ENCODE measurements at regions not wholly inside any gene's neighbourhood (a gene's known extent, or its start where the extent isn't known, plus 50 kb on each side); places are given as distances from the start of the nearest gene placed in this dataset.

GRCh38 chr5:174832025-174832424 lies 107.6 kb downstream of the MSX2 start:
- Histone ChIP-seq H3K9me3 (ENCODE audit: control insufficient read depth in 2 of 2, low read length in 2 of 2) (no peaks in the 10 kb centered on the region), H3K27ac (ENCODE audit: low read depth in 2 of 2, low read length in 2 of 2) (no peak overlapping the region), H3K36me3 (ENCODE audit: control insufficient read depth in 2 of 2, insufficient read depth in 2 of 2, low read length in 2 of 2) (no peaks in the 10 kb centered on the region), H3K9ac (ENCODE audit: low read depth in 1 of 2, low read length in 2 of 2) (no peak overlapping the region), H3K4me3 (ENCODE audit: low read length in 2 of 2) (no peak overlapping the region), H3K4me1 (ENCODE audit: control insufficient read depth in 2 of 2, insufficient read depth in 2 of 2, low read length in 2 of 2) (no peaks in the 10 kb centered on the region), H3K27me3 (ENCODE audit: control insufficient read depth in 2 of 2, insufficient read depth in 2 of 2, low read length in 2 of 2) (no peaks in the 10 kb centered on the region)

DNA sequence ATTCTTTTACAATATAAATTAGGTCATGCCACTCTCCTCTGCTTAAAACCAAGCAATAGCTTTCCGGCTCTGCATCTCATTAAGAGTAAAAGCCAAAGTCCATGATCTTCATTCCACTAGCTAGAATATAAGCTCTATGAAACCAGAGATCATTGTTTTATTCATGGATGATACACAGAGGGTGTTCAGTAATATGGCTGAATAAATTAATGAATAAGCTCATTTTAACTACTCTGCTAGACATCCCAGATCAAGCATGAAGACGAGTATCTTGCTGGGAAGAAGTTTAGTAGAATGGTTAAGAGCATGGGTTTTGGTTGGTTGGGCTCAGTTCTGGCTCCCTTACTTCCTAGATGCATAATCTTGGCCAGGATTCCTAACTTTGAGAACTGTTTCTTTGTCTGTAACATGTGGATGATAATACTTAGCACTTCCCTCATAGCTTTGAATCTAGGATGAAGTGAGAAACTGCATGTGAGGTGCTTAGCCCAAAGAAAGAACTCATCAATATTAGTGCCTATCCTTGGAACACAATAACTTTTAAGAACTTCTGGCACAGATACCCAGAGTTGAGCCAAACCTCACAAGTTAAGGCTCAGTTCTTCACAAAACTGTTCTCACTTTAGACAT lies 106.8 kb downstream of the MSX2 start:
- Histone ChIP-seq H3K4me3 (ENCODE audit: low read length in 2 of 2) (no peak overlapping the region), H3K9me3 (ENCODE audit: control insufficient read depth in 2 of 2, low read length in 2 of 2) (no peaks in the 10 kb centered on the region), H3K9ac (ENCODE audit: low read depth in 1 of 2, low read length in 2 of 2) (no peak overlapping the region), H3K4me1 (ENCODE audit: control insufficient read depth in 2 of 2, insufficient read depth in 2 of 2, low read length in 2 of 2) (no peaks in the 10 kb centered on the region), H3K27me3 (ENCODE audit: control insufficient read depth in 2 of 2, insufficient read depth in 2 of 2, low read length in 2 of 2) (no peaks in the 10 kb centered on the region), H3K36me3 (ENCODE audit: control insufficient read depth in 2 of 2, insufficient read depth in 2 of 2, low read length in 2 of 2) (no peaks in the 10 kb centered on the region), H3K27ac (ENCODE audit: low read depth in 2 of 2, low read length in 2 of 2) (no peak overlapping the region)

DNA sequence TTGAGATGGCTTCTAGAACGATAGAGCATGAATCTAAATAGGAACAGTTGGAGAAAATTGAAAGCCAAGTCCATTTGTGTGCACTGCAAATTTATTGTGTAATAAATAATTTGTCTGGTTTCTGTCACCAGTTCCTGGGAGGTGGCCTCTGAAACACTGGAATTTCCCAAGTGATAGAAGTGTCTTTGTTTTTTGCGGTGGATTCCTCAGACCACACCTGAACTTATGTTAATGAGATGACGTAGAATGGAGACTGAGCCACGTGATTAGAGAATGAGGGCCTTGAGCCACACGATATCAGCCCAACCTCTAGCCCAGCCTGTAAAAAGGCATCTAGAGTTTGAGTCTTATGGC lies 105.1 kb downstream of the MSX2 start:
- no peak overlapping the region for H3K27ac ChIP-seq (ENCODE audit: low read depth in 2 of 2, low read length in 2 of 2)
- H3K9me3 ChIP-seq (ENCODE audit: control insufficient read depth in 2 of 2, low read length in 2 of 2) = no peaks in the 10 kb centered on the region
- H3K36me3 ChIP-seq (ENCODE audit: control insufficient read depth in 2 of 2, insufficient read depth in 2 of 2, low read length in 2 of 2) = no peaks in the 10 kb centered on the region
- H3K4me3 ChIP-seq (ENCODE audit: low read length in 2 of 2) = no peak overlapping the region
- no peak overlapping the region for H3K9ac ChIP-seq (ENCODE audit: low read depth in 1 of 2, low read length in 2 of 2)
- no peaks in the 10 kb centered on the region for H3K4me1 ChIP-seq (ENCODE audit: control insufficient read depth in 2 of 2, insufficient read depth in 2 of 2, low read length in 2 of 2)
- no peaks in the 10 kb centered on the region for H3K27me3 ChIP-seq (ENCODE audit: control insufficient read depth in 2 of 2, insufficient read depth in 2 of 2, low read length in 2 of 2)

- H3K27me3 ChIP-seq (ENCODE audit: control insufficient read depth in 2 of 2, insufficient read depth in 2 of 2, low read length in 2 of 2) = no peaks in the 10 kb centered on the region
- no peak overlapping the region for H3K4me3 ChIP-seq (ENCODE audit: low read length in 2 of 2)
- no peak overlapping the region for H3K27ac ChIP-seq (ENCODE audit: low read depth in 2 of 2, low read length in 2 of 2)
- no peaks in the 10 kb centered on the region for H3K36me3 ChIP-seq (ENCODE audit: control insufficient read depth in 2 of 2, insufficient read depth in 2 of 2, low read length in 2 of 2)
- H3K9me3 ChIP-seq (ENCODE audit: control insufficient read depth in 2 of 2, low read length in 2 of 2) = no peaks in the 10 kb centered on the region
- no peaks in the 10 kb centered on the region for H3K4me1 ChIP-seq (ENCODE audit: control insufficient read depth in 2 of 2, insufficient read depth in 2 of 2, low read length in 2 of 2)
- H3K9ac ChIP-seq (ENCODE audit: low read depth in 1 of 2, low read length in 2 of 2) = no peak overlapping the region
Observed at GRCh38 chr5:174828804-174829510, 104.6 kb downstream of the MSX2 start.

DNA sequence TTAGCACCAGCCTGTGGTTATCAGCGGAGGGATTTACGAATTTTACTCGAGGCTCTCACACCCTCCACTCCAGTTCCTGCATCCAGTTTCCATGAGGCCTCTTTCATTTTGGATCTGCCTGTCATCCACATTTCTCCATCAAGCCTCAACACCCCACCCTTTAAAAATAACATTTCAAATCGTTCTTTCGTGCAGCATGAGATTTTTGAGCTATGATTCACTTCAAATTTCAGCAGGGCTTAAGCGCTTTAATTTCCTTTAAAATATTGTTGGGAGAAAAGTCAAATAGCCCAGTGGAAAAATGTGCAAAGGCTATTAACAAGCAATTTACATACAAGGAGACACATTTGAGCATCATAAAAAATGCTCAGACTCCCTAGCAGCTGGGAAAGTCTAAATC lies 103.2 kb downstream of the MSX2 start:
- no peaks in the 10 kb centered on the region for H3K9me3 ChIP-seq (ENCODE audit: control insufficient read depth in 2 of 2, low read length in 2 of 2)
- no peaks in the 10 kb centered on the region for H3K4me1 ChIP-seq (ENCODE audit: control insufficient read depth in 2 of 2, insufficient read depth in 2 of 2, low read length in 2 of 2)
- no peak overlapping the region for H3K27ac ChIP-seq (ENCODE audit: low read depth in 2 of 2, low read length in 2 of 2)
- H3K9ac ChIP-seq (ENCODE audit: low read depth in 1 of 2, low read length in 2 of 2) = no peak overlapping the region
- no peaks in the 10 kb centered on the region for H3K36me3 ChIP-seq (ENCODE audit: control insufficient read depth in 2 of 2, insufficient read depth in 2 of 2, low read length in 2 of 2)
- no peak overlapping the region for H3K4me3 ChIP-seq (ENCODE audit: low read length in 2 of 2)
- no peaks in the 10 kb centered on the region for H3K27me3 ChIP-seq (ENCODE audit: control insufficient read depth in 2 of 2, insufficient read depth in 2 of 2, low read length in 2 of 2)

DNA sequence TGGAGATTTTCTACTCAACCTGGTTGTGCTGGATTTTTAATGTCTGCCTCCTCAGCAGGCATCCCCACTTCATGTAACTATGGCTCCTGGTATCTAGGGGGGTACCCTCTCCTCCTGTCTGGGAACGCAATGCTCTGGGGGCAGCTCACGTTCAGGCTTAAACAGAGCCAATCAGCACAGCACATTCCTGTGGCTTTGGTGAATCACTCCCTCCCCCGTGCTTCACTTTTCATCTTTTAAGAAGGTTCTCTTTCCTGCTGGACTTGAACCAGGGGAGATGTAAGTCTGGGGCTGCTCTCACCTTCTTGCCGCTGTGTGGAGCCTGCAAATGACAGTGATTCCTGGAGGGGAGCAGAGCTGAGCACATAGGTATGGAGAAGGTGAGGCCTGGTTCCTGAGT lies 101.2 kb downstream of the MSX2 start:
- Histone ChIP-seq H3K9me3 (ENCODE audit: control insufficient read depth in 2 of 2, low read length in 2 of 2) (no peaks in the 10 kb centered on the region), H3K9ac (ENCODE audit: low read depth in 1 of 2, low read length in 2 of 2) (no peak overlapping the region), H3K27ac (ENCODE audit: low read depth in 2 of 2, low read length in 2 of 2) (no peak overlapping the region), H3K4me1 (ENCODE audit: control insufficient read depth in 2 of 2, insufficient read depth in 2 of 2, low read length in 2 of 2) (no peaks in the 10 kb centered on the region), H3K36me3 (ENCODE audit: control insufficient read depth in 2 of 2, insufficient read depth in 2 of 2, low read length in 2 of 2) (no peaks in the 10 kb centered on the region), H3K27me3 (ENCODE audit: control insufficient read depth in 2 of 2, insufficient read depth in 2 of 2, low read length in 2 of 2) (no peaks in the 10 kb centered on the region), H3K4me3 (ENCODE audit: low read length in 2 of 2) (no peak overlapping the region)

DNA sequence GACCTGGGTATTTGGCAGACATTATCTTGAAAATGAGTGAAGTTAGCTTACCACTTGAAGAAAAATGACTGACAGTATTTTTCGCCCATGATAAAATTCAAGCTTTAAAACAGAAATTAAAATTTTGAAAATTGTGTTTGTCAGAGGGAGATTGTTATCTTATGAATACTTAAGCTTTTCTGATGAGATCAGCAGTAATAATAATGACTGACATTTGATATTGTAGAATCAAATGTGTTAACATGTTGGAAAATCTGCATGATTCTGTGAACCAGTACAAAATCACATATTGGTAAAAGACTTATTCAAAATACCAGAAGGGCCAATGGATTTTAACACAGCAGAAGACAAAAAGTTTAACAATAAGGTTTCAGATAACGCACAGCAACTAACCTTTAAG lies 94.0 kb downstream of the MSX2 start:
- Histone ChIP-seq H3K4me1 (ENCODE audit: control insufficient read depth in 2 of 2, insufficient read depth in 2 of 2, low read length in 2 of 2) (no peaks in the 10 kb centered on the region), H3K9me3 (ENCODE audit: control insufficient read depth in 2 of 2, low read length in 2 of 2) (no peaks in the 10 kb centered on the region), H3K4me3 (ENCODE audit: low read length in 2 of 2) (no peak overlapping the region), H3K27ac (ENCODE audit: low read depth in 2 of 2, low read length in 2 of 2) (no peak overlapping the region), H3K36me3 (ENCODE audit: control insufficient read depth in 2 of 2, insufficient read depth in 2 of 2, low read length in 2 of 2) (no peaks in the 10 kb centered on the region), H3K9ac (ENCODE audit: low read depth in 1 of 2, low read length in 2 of 2) (no peak overlapping the region), H3K27me3 (ENCODE audit: control insufficient read depth in 2 of 2, insufficient read depth in 2 of 2, low read length in 2 of 2) (no peaks in the 10 kb centered on the region)

GRCh38 chr5:174817610-174818009 lies 93.2 kb downstream of the MSX2 start:
- H3K9ac ChIP-seq (ENCODE audit: low read depth in 1 of 2, low read length in 2 of 2) = no peak overlapping the region
- H3K27ac ChIP-seq (ENCODE audit: low read depth in 2 of 2, low read length in 2 of 2) = no peak overlapping the region
- no peak overlapping the region for H3K4me3 ChIP-seq (ENCODE audit: low read length in 2 of 2)
- no peaks in the 10 kb centered on the region for H3K36me3 ChIP-seq (ENCODE audit: control insufficient read depth in 2 of 2, insufficient read depth in 2 of 2, low read length in 2 of 2)
- no peaks in the 10 kb centered on the region for H3K9me3 ChIP-seq (ENCODE audit: control insufficient read depth in 2 of 2, low read length in 2 of 2)
- no peaks in the 10 kb centered on the region for H3K4me1 ChIP-seq (ENCODE audit: control insufficient read depth in 2 of 2, insufficient read depth in 2 of 2, low read length in 2 of 2)
- no peaks in the 10 kb centered on the region for H3K27me3 ChIP-seq (ENCODE audit: control insufficient read depth in 2 of 2, insufficient read depth in 2 of 2, low read length in 2 of 2)

DNA sequence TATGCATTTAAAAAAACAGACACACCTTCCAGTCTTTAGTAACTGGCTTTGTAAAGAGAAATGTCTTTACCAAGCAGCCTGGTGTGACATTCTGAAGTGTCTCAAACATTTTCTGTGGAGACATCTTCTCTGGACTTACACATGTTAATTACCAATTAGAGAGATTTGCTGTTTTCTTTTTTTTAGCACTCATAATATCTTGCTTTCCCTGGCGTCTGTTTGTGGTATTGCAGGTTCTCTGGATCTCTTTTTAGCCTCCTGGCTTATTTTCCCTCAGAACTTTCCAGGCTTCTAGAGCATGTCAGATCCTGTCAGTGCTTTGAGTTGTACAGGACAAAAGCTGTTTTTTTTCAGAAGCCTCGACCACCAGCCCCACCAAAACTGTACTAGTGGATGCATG lies 92.5 kb downstream of the MSX2 start:
- no peak overlapping the region for H3K4me3 ChIP-seq (ENCODE audit: low read length in 2 of 2)
- H3K9me3 ChIP-seq (ENCODE audit: control insufficient read depth in 2 of 2, low read length in 2 of 2) = no peaks in the 10 kb centered on the region
- no peak overlapping the region for H3K9ac ChIP-seq (ENCODE audit: low read depth in 1 of 2, low read length in 2 of 2)
- H3K36me3 ChIP-seq (ENCODE audit: control insufficient read depth in 2 of 2, insufficient read depth in 2 of 2, low read length in 2 of 2) = no peaks in the 10 kb centered on the region
- no peak overlapping the region for H3K27ac ChIP-seq (ENCODE audit: low read depth in 2 of 2, low read length in 2 of 2)
- no peaks in the 10 kb centered on the region for H3K27me3 ChIP-seq (ENCODE audit: control insufficient read depth in 2 of 2, insufficient read depth in 2 of 2, low read length in 2 of 2)
- no peaks in the 10 kb centered on the region for H3K4me1 ChIP-seq (ENCODE audit: control insufficient read depth in 2 of 2, insufficient read depth in 2 of 2, low read length in 2 of 2)

DNA sequence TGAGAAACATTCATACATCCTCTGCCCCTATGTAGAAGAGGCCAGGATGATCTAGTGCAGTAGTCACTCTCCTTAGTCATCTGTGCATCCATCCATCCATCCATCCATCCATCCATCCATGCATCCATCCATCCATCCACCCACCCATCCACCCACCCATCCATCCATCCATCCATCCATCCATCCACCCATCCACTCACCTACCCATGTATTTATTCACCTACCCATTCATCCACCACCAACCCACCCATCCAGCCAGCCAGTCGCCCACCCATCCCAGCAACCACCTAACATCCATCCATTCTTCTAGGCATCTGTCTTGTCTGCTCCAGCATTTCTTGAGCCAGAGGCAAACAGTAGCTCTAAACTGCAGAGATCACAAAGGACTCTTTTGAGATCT lies 87.1 kb downstream of the MSX2 start:
- no peaks in the 10 kb centered on the region for H3K27me3 ChIP-seq (ENCODE audit: control insufficient read depth in 2 of 2, insufficient read depth in 2 of 2, low read length in 2 of 2)
- no peak overlapping the region for H3K9ac ChIP-seq (ENCODE audit: low read depth in 1 of 2, low read length in 2 of 2)
- H3K27ac ChIP-seq (ENCODE audit: low read depth in 2 of 2, low read length in 2 of 2) = no peak overlapping the region
- H3K4me3 ChIP-seq (ENCODE audit: low read length in 2 of 2) = no peak overlapping the region
- H3K36me3 ChIP-seq (ENCODE audit: control insufficient read depth in 2 of 2, insufficient read depth in 2 of 2, low read length in 2 of 2) = no peaks in the 10 kb centered on the region
- no peaks in the 10 kb centered on the region for H3K4me1 ChIP-seq (ENCODE audit: control insufficient read depth in 2 of 2, insufficient read depth in 2 of 2, low read length in 2 of 2)
- H3K9me3 ChIP-seq (ENCODE audit: control insufficient read depth in 2 of 2, low read length in 2 of 2) = no peaks in the 10 kb centered on the region
